ENCODE measurements at regions not wholly inside any gene's neighbourhood (a gene's known extent, or its start where the extent isn't known, plus 50 kb on each side); places are given as distances from the start of the nearest gene placed in this dataset.
"Not testable (repeated sequence)": the region's sequence is repeated elsewhere in the genome, so short reads cannot be mapped to it uniquely, and the experiment has no call there.

DNA sequence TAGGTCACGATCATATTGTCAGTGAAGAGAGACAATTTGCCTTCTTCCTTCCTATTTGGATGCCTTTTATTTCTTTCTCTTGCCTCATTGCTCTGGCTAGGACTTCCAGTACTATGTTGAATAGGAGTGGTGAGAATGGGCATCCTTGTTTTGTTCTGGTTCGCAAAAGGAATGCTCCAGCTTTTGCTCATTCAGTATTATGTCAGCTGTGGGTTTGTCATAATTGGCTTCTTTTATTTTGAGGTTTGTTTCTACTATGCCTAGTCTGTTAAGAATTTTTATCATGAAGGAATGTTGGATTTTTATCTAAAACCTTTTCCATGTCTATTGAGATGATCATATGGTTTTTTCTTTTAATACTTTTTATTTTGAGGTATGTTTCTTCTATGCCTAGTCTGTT lies 152.3 kb upstream of the MAD2L1 start:
- no peaks in the 10 kb centered on the region for H3K36me3 Mint-ChIP-seq
- no peaks in the 10 kb centered on the region for H3K27me3 ChIP-seq (ENCODE audit: control insufficient read depth, insufficient read depth, low read length)
- H3K27me3 Mint-ChIP-seq: no peaks in the 10 kb centered on the region
- no peak overlapping the region for H3K4me3 ChIP-seq (ENCODE audit: low read depth, low read length)
- H3K27ac ChIP-seq (ENCODE audit: insufficient read depth, low read length, poor library complexity, severe bottlenecking): no peak overlapping the region
- H3K4me1 ChIP-seq (ENCODE audit: control insufficient read depth, insufficient read depth, low read length, poor library complexity, severe bottlenecking): no peaks in the 10 kb centered on the region
- DNase-seq (no peak), ATAC-seq (ENCODE audit: low read depth in 2 of 2) (no peak)
- no peak overlapping the region for H3K4me3 Mint-ChIP-seq
- no peaks in the 10 kb centered on the region for H3K4me1 Mint-ChIP-seq
- no peaks in the 10 kb centered on the region for H3K36me3 ChIP-seq (ENCODE audit: control insufficient read depth, insufficient read depth, low read length)
- H3K9me3 ChIP-seq (ENCODE audit: control insufficient read depth in 2 of 2, low read length in 2 of 2): no peaks in the 10 kb centered on the region
- H3K27ac Mint-ChIP-seq: no peak overlapping the region
- peaks cover 0 to 11% (median 0%) of the 10 kb centered on the region in 7 donors for H3K9me3 Mint-ChIP-seq

DNA sequence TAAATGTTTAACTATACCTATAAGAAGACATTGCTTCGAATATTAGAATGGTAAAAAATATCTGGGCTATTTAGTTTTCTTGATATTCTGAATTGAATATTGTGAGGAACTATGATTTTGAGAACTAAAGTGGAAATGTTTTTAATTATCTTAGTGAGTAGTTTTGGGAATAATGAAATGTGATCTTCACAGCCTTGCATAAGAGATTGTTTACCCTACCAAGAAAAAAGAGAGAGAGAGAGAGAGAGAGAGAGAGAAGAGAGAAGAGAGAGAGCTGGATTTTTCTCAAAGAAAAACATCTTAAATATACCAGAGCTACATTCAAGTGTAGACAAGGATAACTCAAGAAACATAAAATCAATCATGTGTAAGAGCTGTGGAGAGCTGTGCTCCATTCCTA lies 148.7 kb upstream of the MAD2L1 start:
- H3K27me3 Mint-ChIP-seq: no peaks in the 10 kb centered on the region
- H3K4me1 ChIP-seq (ENCODE audit: control insufficient read depth, insufficient read depth, low read length, poor library complexity, severe bottlenecking): no peaks in the 10 kb centered on the region
- H3K27ac Mint-ChIP-seq: no peak overlapping the region
- H3K9me3 ChIP-seq (ENCODE audit: control insufficient read depth in 2 of 2, low read length in 2 of 2): no peaks in the 10 kb centered on the region
- H3K36me3 ChIP-seq (ENCODE audit: control insufficient read depth, insufficient read depth, low read length): no peaks in the 10 kb centered on the region
- H3K36me3 Mint-ChIP-seq: no peaks in the 10 kb centered on the region
- H3K4me3 Mint-ChIP-seq: no peak overlapping the region
- DNase-seq: no peak
- H3K4me3 ChIP-seq (ENCODE audit: low read depth, low read length): no peak overlapping the region
- H3K9me3 Mint-ChIP-seq: peaks cover 0 to 11% (median 0%) of the 10 kb centered on the region in 7 donors
- H3K27me3 ChIP-seq (ENCODE audit: control insufficient read depth, insufficient read depth, low read length): no peaks in the 10 kb centered on the region
- no peak for ATAC-seq (ENCODE audit: low read depth in 2 of 2)
- H3K4me1 Mint-ChIP-seq: no peaks in the 10 kb centered on the region
- H3K27ac ChIP-seq (ENCODE audit: insufficient read depth, low read length, poor library complexity, severe bottlenecking): no peak overlapping the region

DNA sequence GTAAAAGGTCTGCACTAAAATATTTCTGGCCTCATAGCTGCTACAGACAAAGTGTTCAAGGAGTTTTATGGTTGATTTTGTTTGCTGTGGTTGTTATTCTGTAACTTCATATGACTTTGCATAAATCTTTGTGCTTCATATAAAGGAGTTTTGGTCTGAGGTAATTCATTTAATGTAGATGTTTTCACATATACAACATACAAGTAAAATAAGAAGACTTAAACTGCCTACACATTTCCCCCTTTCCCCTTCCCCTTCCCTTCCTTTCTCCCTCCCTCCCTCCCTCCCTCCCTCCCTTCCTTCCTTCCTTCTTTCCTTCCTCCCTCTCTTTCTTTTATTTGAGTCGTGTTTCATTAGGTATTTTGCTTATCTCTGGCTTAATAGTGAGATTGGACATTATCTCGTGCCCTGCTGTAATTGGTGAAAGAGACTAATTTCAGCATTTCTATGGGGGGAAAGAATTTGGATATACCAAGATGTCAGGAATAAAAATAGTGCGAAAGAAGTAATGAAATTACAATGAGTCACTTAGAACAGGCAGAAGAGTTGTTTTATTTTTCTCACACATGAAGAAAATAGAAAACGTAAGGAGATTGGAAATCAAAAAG lies 144.9 kb upstream of the MAD2L1 start:
- H3K4me1 Mint-ChIP-seq: no peaks in the 10 kb centered on the region
- no peak for ATAC-seq (ENCODE audit: low read depth in 2 of 2)
- no peak for DNase-seq
- H3K27me3 ChIP-seq (ENCODE audit: control insufficient read depth, insufficient read depth, low read length): no peaks in the 10 kb centered on the region
- H3K9me3 ChIP-seq (ENCODE audit: control insufficient read depth in 2 of 2, low read length in 2 of 2): no peaks in the 10 kb centered on the region
- peaks cover 0 to 5% (median 2%) of the 10 kb centered on the region in 7 donors for H3K9me3 Mint-ChIP-seq
- H3K27me3 Mint-ChIP-seq: no peaks in the 10 kb centered on the region
- H3K4me3 ChIP-seq (ENCODE audit: low read depth, low read length): no peak overlapping the region
- H3K4me3 Mint-ChIP-seq: no peak overlapping the region
- no peaks in the 10 kb centered on the region for H3K36me3 Mint-ChIP-seq
- H3K36me3 ChIP-seq (ENCODE audit: control insufficient read depth, insufficient read depth, low read length): no peaks in the 10 kb centered on the region
- no peak overlapping the region for H3K27ac ChIP-seq (ENCODE audit: insufficient read depth, low read length, poor library complexity, severe bottlenecking)
- peak overlapping the region in 1 of 3 donors; percentile 10 for H3K27ac Mint-ChIP-seq
- no peaks in the 10 kb centered on the region for H3K4me1 ChIP-seq (ENCODE audit: control insufficient read depth, insufficient read depth, low read length, poor library complexity, severe bottlenecking)

DNA sequence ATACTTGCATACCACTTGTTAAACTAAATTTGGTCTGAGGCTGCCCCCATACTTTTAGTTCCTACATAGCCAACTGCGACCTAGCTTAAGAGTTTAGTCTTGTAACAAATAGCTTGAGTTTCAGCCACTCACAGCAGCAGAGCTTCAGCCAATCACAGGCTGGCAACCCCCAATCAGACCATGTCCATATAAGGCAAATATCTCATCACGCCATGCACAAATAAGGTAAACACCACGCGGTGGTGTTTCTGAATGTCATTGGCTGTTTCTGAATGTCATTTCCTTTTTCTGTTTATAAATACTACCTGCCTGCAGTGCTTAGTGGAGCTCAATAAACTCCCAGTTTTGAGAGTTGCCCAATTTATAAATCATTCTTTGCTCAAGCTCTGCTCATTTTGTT lies 143.1 kb upstream of the MAD2L1 start:
- no peak overlapping the region for H3K27ac Mint-ChIP-seq
- no peak overlapping the region for H3K4me3 Mint-ChIP-seq
- no peak overlapping the region for H3K4me3 ChIP-seq (ENCODE audit: low read depth, low read length)
- H3K36me3 Mint-ChIP-seq: no peaks in the 10 kb centered on the region
- no peaks in the 10 kb centered on the region for H3K27me3 Mint-ChIP-seq
- no peak for ATAC-seq (ENCODE audit: low read depth in 2 of 2)
- H3K36me3 ChIP-seq (ENCODE audit: control insufficient read depth, insufficient read depth, low read length): no peaks in the 10 kb centered on the region
- H3K9me3 ChIP-seq (ENCODE audit: control insufficient read depth in 2 of 2, low read length in 2 of 2): no peaks in the 10 kb centered on the region
- no peaks in the 10 kb centered on the region for H3K27me3 ChIP-seq (ENCODE audit: control insufficient read depth, insufficient read depth, low read length)
- H3K27ac ChIP-seq (ENCODE audit: insufficient read depth, low read length, poor library complexity, severe bottlenecking): no peak overlapping the region
- H3K4me1 Mint-ChIP-seq: no peaks in the 10 kb centered on the region
- no peaks in the 10 kb centered on the region for H3K4me1 ChIP-seq (ENCODE audit: control insufficient read depth, insufficient read depth, low read length, poor library complexity, severe bottlenecking)
- H3K9me3 Mint-ChIP-seq: peaks cover 0 to 9% (median 5%) of the 10 kb centered on the region in 7 donors
- no peak for DNase-seq

DNA sequence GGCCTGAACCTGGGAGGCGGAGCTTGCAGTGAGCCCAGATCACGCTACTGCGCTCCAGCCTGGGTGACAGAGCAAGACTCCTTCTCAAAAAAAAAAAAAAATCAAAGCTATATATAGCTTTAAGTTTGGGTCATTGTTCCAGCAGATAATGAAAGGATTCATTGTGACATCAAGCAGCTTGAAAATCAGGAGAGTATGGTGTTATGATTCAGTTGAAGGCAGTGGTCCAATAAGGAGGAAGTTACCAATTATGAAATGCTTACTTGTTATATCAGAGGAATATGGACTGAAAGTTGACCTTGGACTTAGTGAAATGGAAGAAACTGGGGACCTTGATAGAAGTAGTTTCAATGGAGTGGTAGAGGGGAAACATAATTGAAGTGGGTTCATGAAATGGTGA lies 140.4 kb upstream of the MAD2L1 start:
- no peak overlapping the region for H3K27ac ChIP-seq (ENCODE audit: insufficient read depth, low read length, poor library complexity, severe bottlenecking)

DNA sequence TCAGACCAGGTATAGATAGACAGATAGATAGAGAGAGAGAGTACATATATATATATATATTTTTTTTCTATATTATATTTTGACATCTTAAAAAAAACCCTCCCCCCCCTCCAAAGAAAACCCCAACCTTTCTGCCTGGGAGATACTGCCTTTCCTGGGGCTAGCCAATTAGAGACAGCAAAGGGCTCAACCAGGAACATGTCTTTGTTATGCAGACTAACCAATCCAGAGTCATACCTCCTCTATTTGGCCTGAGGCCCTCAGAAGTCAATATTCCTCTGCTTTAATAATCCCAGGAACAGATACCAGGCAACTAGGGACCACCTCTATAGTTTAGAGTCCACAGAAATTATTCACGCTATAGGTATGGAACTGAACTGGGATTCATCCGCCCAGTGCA lies 135.6 kb upstream of the MAD2L1 start:
- H3K4me3 ChIP-seq (ENCODE audit: low read depth, low read length): no peak overlapping the region
- DNase-seq (no peak), ATAC-seq (ENCODE audit: low read depth in 2 of 2) (no peak)
- Mint-ChIP-seq H3K4me3 (no peak overlapping the region), H3K36me3 (no peaks in the 10 kb centered on the region), H3K4me1 (no peaks in the 10 kb centered on the region), H3K9me3 (peaks cover 2 to 22% (median 3%) of the 10 kb centered on the region in 7 donors), H3K27me3 (no peaks in the 10 kb centered on the region), H3K27ac (no peak overlapping the region)
- no peaks in the 10 kb centered on the region for H3K4me1 ChIP-seq (ENCODE audit: control insufficient read depth, insufficient read depth, low read length, poor library complexity, severe bottlenecking)
- no peaks in the 10 kb centered on the region for H3K9me3 ChIP-seq (ENCODE audit: control insufficient read depth in 2 of 2, low read length in 2 of 2)
- no peaks in the 10 kb centered on the region for H3K36me3 ChIP-seq (ENCODE audit: control insufficient read depth, insufficient read depth, low read length)
- no peaks in the 10 kb centered on the region for H3K27me3 ChIP-seq (ENCODE audit: control insufficient read depth, insufficient read depth, low read length)
- H3K27ac ChIP-seq (ENCODE audit: insufficient read depth, low read length, poor library complexity, severe bottlenecking): no peak overlapping the region

More for the DNA sequence above, 140.4 kb upstream of the MAD2L1 start:
- no peak overlapping the region for H3K4me3 ChIP-seq (ENCODE audit: low read depth, low read length)
- ATAC-seq (ENCODE audit: low read depth in 2 of 2): no peak
- DNase-seq: no peak
- no peaks in the 10 kb centered on the region for H3K9me3 ChIP-seq (ENCODE audit: control insufficient read depth in 2 of 2, low read length in 2 of 2)
- H3K36me3 ChIP-seq (ENCODE audit: control insufficient read depth, insufficient read depth, low read length): no peaks in the 10 kb centered on the region
- no peak overlapping the region for H3K27ac Mint-ChIP-seq
- no peaks in the 10 kb centered on the region for H3K27me3 Mint-ChIP-seq
- no peaks in the 10 kb centered on the region for H3K4me1 Mint-ChIP-seq
- peaks cover 0 to 9% (median 5%) of the 10 kb centered on the region in 7 donors for H3K9me3 Mint-ChIP-seq
- no peaks in the 10 kb centered on the region for H3K4me1 ChIP-seq (ENCODE audit: control insufficient read depth, insufficient read depth, low read length, poor library complexity, severe bottlenecking)
- H3K27me3 ChIP-seq (ENCODE audit: control insufficient read depth, insufficient read depth, low read length): no peaks in the 10 kb centered on the region
- no peaks in the 10 kb centered on the region for H3K36me3 Mint-ChIP-seq
- no peak overlapping the region for H3K4me3 Mint-ChIP-seq

DNA sequence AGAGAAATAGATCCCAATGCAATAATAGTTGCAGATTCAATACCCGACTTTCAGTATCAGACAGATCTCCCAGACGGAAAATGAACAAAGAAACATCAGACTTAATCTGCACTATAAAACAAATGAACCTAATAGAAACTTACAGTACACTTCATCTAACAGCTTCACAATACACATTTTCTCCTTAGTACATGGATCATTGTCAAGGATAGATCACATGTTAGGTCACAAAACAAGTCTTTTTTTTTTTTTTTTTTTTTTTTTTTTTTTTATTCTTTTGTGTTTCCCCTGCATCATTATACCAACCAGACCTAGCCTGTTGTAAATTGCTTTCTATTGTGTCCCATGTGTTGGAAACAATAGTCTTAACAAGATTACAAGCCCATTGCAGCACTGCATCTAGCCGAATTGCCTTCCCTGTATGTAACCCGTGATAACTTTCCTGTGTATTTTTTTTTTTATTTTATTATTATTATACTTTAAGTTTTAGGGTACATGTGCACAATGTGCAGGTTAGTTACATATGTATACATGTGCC lies 134.0 kb upstream of the MAD2L1 start:
- H3K9me3 ChIP-seq (ENCODE audit: control insufficient read depth in 2 of 2, low read length in 2 of 2); H3K4me3 Mint-ChIP-seq; H3K36me3 Mint-ChIP-seq; ATAC-seq (ENCODE audit: low read depth in 2 of 2); H3K36me3 ChIP-seq (ENCODE audit: control insufficient read depth, insufficient read depth, low read length); H3K4me1 ChIP-seq (ENCODE audit: control insufficient read depth, insufficient read depth, low read length, poor library complexity, severe bottlenecking); H3K4me3 ChIP-seq (ENCODE audit: low read depth, low read length); H3K27ac Mint-ChIP-seq; H3K27me3 Mint-ChIP-seq; H3K4me1 Mint-ChIP-seq; H3K27me3 ChIP-seq (ENCODE audit: control insufficient read depth, insufficient read depth, low read length); DNase-seq; H3K27ac ChIP-seq (ENCODE audit: insufficient read depth, low read length, poor library complexity, severe bottlenecking): not testable (repeated sequence)
- peaks cover 0 to 14% (median 2%) of the 10 kb centered on the region in 7 donors for H3K9me3 Mint-ChIP-seq

DNA sequence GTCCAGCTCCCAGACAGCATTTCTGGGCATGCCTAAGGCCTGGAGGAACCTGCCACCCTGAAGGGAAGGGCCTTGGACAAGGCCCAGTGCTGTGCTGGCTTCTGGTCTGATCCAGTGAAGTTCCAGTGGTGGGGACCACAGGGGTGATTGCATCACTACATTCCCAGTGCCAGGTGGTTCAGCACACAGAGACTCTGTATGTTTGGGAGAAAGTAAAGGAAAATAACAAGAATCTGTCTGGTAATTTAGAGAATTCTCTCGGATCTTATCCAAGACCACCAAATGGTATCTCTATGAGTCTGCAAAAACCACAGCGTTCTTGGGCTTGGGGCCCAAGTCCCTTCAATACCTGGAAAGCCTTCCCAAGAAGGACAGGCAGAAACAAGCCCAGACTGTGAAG lies 131.8 kb upstream of the MAD2L1 start:
- no peaks in the 10 kb centered on the region for H3K27me3 Mint-ChIP-seq
- no peak overlapping the region for H3K4me3 Mint-ChIP-seq
- no peak overlapping the region for H3K27ac Mint-ChIP-seq

More for the DNA sequence above, 131.8 kb upstream of the MAD2L1 start:
- Mint-ChIP-seq H3K4me1 (no peaks in the 10 kb centered on the region), H3K9me3 (peaks cover 0 to 13% (median 2%) of the 10 kb centered on the region in 7 donors), H3K36me3 (no peaks in the 10 kb centered on the region)
- Histone ChIP-seq H3K27ac (ENCODE audit: insufficient read depth, low read length, poor library complexity, severe bottlenecking) (no peak overlapping the region), H3K27me3 (ENCODE audit: control insufficient read depth, insufficient read depth, low read length) (no peaks in the 10 kb centered on the region), H3K4me1 (ENCODE audit: control insufficient read depth, insufficient read depth, low read length, poor library complexity, severe bottlenecking) (no peaks in the 10 kb centered on the region), H3K4me3 (ENCODE audit: low read depth, low read length) (no peak overlapping the region), H3K9me3 (ENCODE audit: control insufficient read depth in 2 of 2, low read length in 2 of 2) (no peaks in the 10 kb centered on the region), H3K36me3 (ENCODE audit: control insufficient read depth, insufficient read depth, low read length) (no peaks in the 10 kb centered on the region)
- no peak for DNase-seq
- no peak for ATAC-seq (ENCODE audit: low read depth in 2 of 2)

Measured in CD4-positive, CD25-positive, alpha-beta regulatory T cell (primary cell).